ENCODE measurements at regions not wholly inside any gene's neighbourhood (a gene's known extent, or its start where the extent isn't known, plus 50 kb on each side); places are given as distances from the start of the nearest gene placed in this dataset.

GRCh38 chr7:113308399-113308798 is 190.0 kb upstream of the SMIM30 start:
- intact Hi-C loops (cut with micrococcal nuclease; ENCODE audit: unreplicated experiment) (no loop called here), in situ Hi-C loops (cut with MboI) (no loop called here)
- RAD21 ChIA-PET (ENCODE audit: unreplicated experiment): no interaction called here
- POLR2A ChIA-PET: no interaction called here
- Histone ChIP-seq H3K27me3 (replicated peaks in 1 of 2; ENCODE audit: control insufficient read depth in 2 of 2, insufficient read depth in 2 of 2, low read length in 1 of 2) (no peaks in the 10 kb centered on the region), H3K36me3 (ENCODE audit: control insufficient read depth in 2 of 2, insufficient read depth in 2 of 2, low read length in 1 of 2) (no peaks in the 10 kb centered on the region), H3K4me2 (ENCODE audit: control insufficient read depth, insufficient read depth) (no peak overlapping the region), H3K27ac (ENCODE audit: control insufficient read depth, insufficient read depth) (no peak overlapping the region), H3K79me2 (ENCODE audit: control insufficient read depth, insufficient read depth, low read length) (no peaks in the 10 kb centered on the region), H3K9me3 (replicated peaks; ENCODE audit: control insufficient read depth, insufficient read depth, low read length) (no peaks in the 10 kb centered on the region), H3K9ac (ENCODE audit: control insufficient read depth, insufficient read depth, low read length) (no peak overlapping the region), H2AFZ (ENCODE audit: control insufficient read depth, low read depth, low read length) (no peak overlapping the region), H3K4me3 (no peak overlapping the region), H3K4me1 (ENCODE audit: control insufficient read depth, insufficient read depth, low read length) (no peaks in the 10 kb centered on the region), H4K20me1 (ENCODE audit: control insufficient read depth, insufficient read depth) (no peaks in the 10 kb centered on the region)
- SMC1A ChIA-PET (ENCODE audit: uncharacterized antibody, unreplicated experiment): interaction anchor here (1.5 kb wide), 1 partner anchor 295 kb away, joined by 3 read pairs; no protein-coding TSS in a partner anchor
- no TSS peak for BruUV-seq (replicated peaks)
- FAIRE-seq (no peak), ATAC-seq (no peak), DNase-seq (ENCODE audit: low read depth, low spot score) (no peak)
- WGBS (ENCODE audit: insufficient coverage, insufficient replicate concordance, low lambda C conversion rate, missing lambda C conversion rate): 21% methylated on average over 2 of the region's 2 CpGs
- CTCF ChIA-PET: no interaction called here
- TF ChIP-seq TARDBP (IDR thresholded peaks at IDR 0.05; ENCODE audit: borderline replicate concordance) (no peak), CHD4 (IDR thresholded peaks at IDR 0.05) (no peak), ESRRA (IDR thresholded peaks at IDR 0.05; ENCODE audit: low read length) (no peak), BACH1 (IDR thresholded peaks at IDR 0.05; ENCODE audit: borderline replicate concordance) (no peak), SUPT20H (IDR thresholded peaks at IDR 0.05; ENCODE audit: borderline replicate concordance, control insufficient read depth, low read depth, low read length) (no peak), ZZZ3 (IDR thresholded peaks at IDR 0.05; ENCODE audit: control insufficient read depth, insufficient read length, low read depth) (no peak), MYB (IDR thresholded peaks at IDR 0.05; ENCODE audit: borderline replicate concordance, low read depth, low read length) (no peak), RCOR1 (conservative IDR thresholded peaks at IDR 0.05; ENCODE audit: low read depth, low read length) (no peak), JUNB (IDR thresholded peaks at IDR 0.05) (no peak), CBFB (IDR thresholded peaks at IDR 0.05; ENCODE audit: low read depth) (no peak), PAX8 (IDR thresholded peaks at IDR 0.05) (no peak), KAT2A (conservative IDR thresholded peaks at IDR 0.05; ENCODE audit: control insufficient read depth, low read depth, low read length) (no peak), IKZF2 (IDR thresholded peaks at IDR 0.05) (no peak), PML (IDR thresholded peaks at IDR 0.05; ENCODE audit: low read length) (no peak), SPI1 (IDR thresholded peaks at IDR 0.05; ENCODE audit: borderline replicate concordance, insufficient read depth, low read depth, low read length) (no peak), ETV6 (conservative IDR thresholded peaks at IDR 0.05 in 1 of 2, IDR thresholded peaks at IDR 0.05 in 1 of 2; ENCODE audit: borderline replicate concordance in 1 of 2, low read depth in 1 of 2) (no peak), RBBP5 (conservative IDR thresholded peaks at IDR 0.05) (no peak), CTCF (IDR thresholded peaks at IDR 0.05 in 2 of 3, conservative IDR thresholded peaks at IDR 0.05 in 1 of 3; ENCODE audit: control insufficient read depth in 2 of 3, extremely low read depth in 1 of 3, insufficient read depth in 1 of 3, low read depth in 3 of 3, low read length in 3 of 3) (no peak), WRNIP1 (IDR thresholded peaks at IDR 0.05; ENCODE audit: borderline replicate concordance, low read depth, low read length) (no peak)
